Panc1 (cell line): ENCODE measurements at regions not wholly inside any gene's neighbourhood (a gene's known extent, or its start where the extent isn't known, plus 50 kb on each side); places are given as distances from the start of the nearest gene placed in this dataset.
"Not testable (repeated sequence)": the region's sequence is repeated elsewhere in the genome, so short reads cannot be mapped to it uniquely, and the experiment has no call there.

Experiments
- ATAC-seq: fragments of 200-7000 bp; cut with Tn5 transposase; 2 replicates; pipeline ENCODE4 v1.9.1; 2020; ENCODE audit warnings: mild to moderate bottlenecking, moderate library complexity
- BruUV-seq: library from RNA; stranded (reverse); fragments of 400-500 nt; replicated peaks from 2 replicates; lab custom pipeline; 2021; lab: Mats Ljungman, UMichigan
- CTCF ChIA-PET: fragments of 300-600 bp; sonication (Branson Sonifier 250); formaldehyde crosslinking; loops from one replicate; lab custom pipeline; 2022; ENCODE audit warnings: antibody characterized with exemption; lab: Charles Lee
- POLR2A ChIA-PET: fragments of 300-600 bp; sonication (Branson Sonifier 250); formaldehyde crosslinking; loops from one replicate; lab custom pipeline; 2022; ENCODE audit warnings: antibody characterized with exemption; lab: Charles Lee
- DNase-seq: peaks from one replicate; pipeline ENCODE4 v3.0.0-alpha.2; 2010; ENCODE audit warnings: low read depth, low spot score
- H3K27ac ChIP-seq: 2 replicates; pipeline ENCODE4 v1.5.1; 2011; ENCODE audit warnings: mild to moderate bottlenecking, low read length, inconsistent platforms
- H3K27me3 ChIP-seq: fragments of 200-500 bp; sonication (Bioruptor generic); 2 replicates; pipeline ENCODE4 v1.6.0; 2014; ENCODE audit warnings: low read length, inconsistent platforms; ENCODE audit not compliant: control insufficient read depth, insufficient read depth
- H3K36me3 ChIP-seq: fragments of 200-500 bp; sonication (Bioruptor generic); 2 replicates; pipeline ENCODE4 v1.5.1; 2014; ENCODE audit warnings: inconsistent platforms, mild to moderate bottlenecking, low read length, moderate library complexity; ENCODE audit not compliant: control insufficient read depth, insufficient read depth
- H3K4me1 ChIP-seq: 2 replicates; pipeline ENCODE4 v1.5.1; 2011; ENCODE audit warnings: inconsistent platforms, mild to moderate bottlenecking, low read length, moderate library complexity; ENCODE audit not compliant: control insufficient read depth, insufficient read depth
- H3K4me3 ChIP-seq, 2 experiments: 2 replicates each; pipeline ENCODE4 v1.5.1; 2011 to 2012; ENCODE audit warnings: low read depth in 2 of 2, low read length in 2 of 2, mild to moderate bottlenecking in 2 of 2, inconsistent platforms in 1 of 2, moderate library complexity in 1 of 2
- H3K9me3 ChIP-seq: fragments of 200-500 bp; sonication (Bioruptor generic); 2 replicates; pipeline ENCODE4 v1.5.1; 2014; ENCODE audit warnings: low read depth, mild to moderate bottlenecking, inconsistent platforms, low read length, moderate library complexity; ENCODE audit not compliant: control insufficient read depth, insufficient read depth
- CTCF ChIP-seq: fragments of 450-650 bp; IDR thresholded peaks from 2 replicates; pipeline ENCODE4 v1.5.1; 2017; ENCODE audit warnings: mild to moderate bottlenecking
- POLR2AphosphoS5 ChIP-seq: IDR thresholded peaks from 2 replicates; pipeline ENCODE4 v1.6.1; 2012; ENCODE audit warnings: mild to moderate bottlenecking, low read depth, low read length, moderate library complexity
- REST ChIP-seq, 2 experiments: IDR thresholded peaks; 2 replicates each; pipeline ENCODE4 v1.6.1; 2011 to 2012; ENCODE audit warnings: low read depth in 2 of 2, control low read depth in 1 of 2, low read length in 1 of 2, mild to moderate bottlenecking in 1 of 2, moderate library complexity in 1 of 2; ENCODE audit not compliant: insufficient read depth in 1 of 2
- SIN3A ChIP-seq: IDR thresholded peaks from 2 replicates; pipeline ENCODE4 v1.6.1; 2012; ENCODE audit warnings: low read depth, mild to moderate bottlenecking, low read length, moderate library complexity, borderline replicate concordance; ENCODE audit not compliant: insufficient read depth
- TCF7L2 ChIP-seq: IDR thresholded peaks from 2 replicates; pipeline ENCODE4 v1.6.1; 2011; ENCODE audit warnings: mild to moderate bottlenecking, low read depth, low read length, inconsistent platforms
- in situ Hi-C: cut with HindIII; loops from 2 replicates; pipeline ENCODE4 v1.10.0; 2016; ENCODE audit warnings: low sequenced_read_pairs, low pct_unique_long_range_greater_than_20kb
- intact Hi-C: fragments of 100-400 bp; cut with micrococcal nuclease; formaldehyde crosslinking; loops from one replicate; pipeline ENCODE4 v1.10.0; 2022; ENCODE audit not compliant: unreplicated experiment

GRCh38 chrX:114061226-114061625, 522.7 kb upstream of the HTR2C start:
- ChIA-PET CTCF (no interaction called here), POLR2A (no interaction called here)
- Histone ChIP-seq H3K9me3 (no peaks in the 10 kb centered on the region), H3K27ac (no peak overlapping the region), H3K4me3 (no peak overlapping the region), H3K4me1 (no peaks in the 10 kb centered on the region), H3K36me3 (no peaks in the 10 kb centered on the region), H3K27me3 (no peaks in the 10 kb centered on the region)
- TF ChIP-seq TCF7L2, result no peak
- TF ChIP-seq CTCF, result no peak
- no peak for TF ChIP-seq REST (IDR thresholded peaks at IDR 0.05; ENCODE audit: insufficient read depth in 1 of 2, low read depth in 2 of 2, low read length in 1 of 2)
- TF ChIP-seq SIN3A, result no peak
- no peak for TF ChIP-seq POLR2AphosphoS5
- ATAC-seq (no peak), DNase-seq (no peak)
- in situ Hi-C loops, result no loop called here
- intact Hi-C loops, result no loop called here
- no TSS peak for BruUV-seq

- Histone ChIP-seq H3K9me3 (no peaks in the 10 kb centered on the region), H3K27me3 (no peaks in the 10 kb centered on the region), H3K27ac (no peak overlapping the region), H3K36me3 (no peaks in the 10 kb centered on the region), H3K4me1 (no peaks in the 10 kb centered on the region), H3K4me3 (no peak overlapping the region)
- ATAC-seq (no peak), DNase-seq (no peak)
- ChIA-PET CTCF (no interaction called here), POLR2A (no interaction called here)
- no TSS peak for BruUV-seq
- intact Hi-C loops (no loop called here), in situ Hi-C loops (no loop called here)
- TF ChIP-seq REST (IDR thresholded peaks at IDR 0.05; ENCODE audit: insufficient read depth in 1 of 2, low read depth in 2 of 2, low read length in 1 of 2) (no peak), SIN3A (no peak), TCF7L2 (no peak)
Observed at GRCh38 chrX:114058988-114059418, 524.9 kb upstream of the HTR2C start.

GRCh38 chrX:114057422-114057821, 526.5 kb upstream of the HTR2C start:
- POLR2A ChIA-PET, result not testable (repeated sequence)

More at GRCh38 chrX:114057422-114057821, 526.5 kb upstream of the HTR2C start:
- BruUV-seq, H3K4me3 ChIP-seq, H3K4me1 ChIP-seq, CTCF ChIA-PET, ATAC-seq, intact Hi-C loops, DNase-seq, H3K27me3 ChIP-seq, H3K27ac ChIP-seq, H3K36me3 ChIP-seq, in situ Hi-C loops, H3K9me3 ChIP-seq: not testable (repeated sequence)
